GM12865 (cell line): ENCODE measurements at regions not wholly inside any gene's neighbourhood (a gene's known extent, or its start where the extent isn't known, plus 50 kb on each side); places are given as distances from the start of the nearest gene placed in this dataset.
A peak's percentile ranks its signal among the peaks of the same experiment; 100 is the strongest.

ENCODE experiments used
- DNase-seq: peaks from one replicate; pipeline ENCODE4 v3.0.0; 2010; ENCODE audit warnings: low read depth
- H3K4me3 ChIP-seq: 2 replicates; pipeline ENCODE4 v1.5.1; 2011; ENCODE audit warnings: mild to moderate bottlenecking, low read depth, low read length, control low read depth
- CTCF ChIP-seq: IDR thresholded peaks from 2 replicates; pipeline ENCODE4 v1.5.1; 2011; ENCODE audit warnings: low read length, control low read depth, low read depth, inconsistent platforms; ENCODE audit not compliant: insufficient read depth; ENCODE audit errors: missing control alignments

GRCh38 chr6:126698732-126699240 is 358.9 kb downstream of the CENPW start:
- no peak for DNase-seq
- no peak for TF ChIP-seq CTCF
- H3K4me3 ChIP-seq = no peak overlapping the region

- no peak for DNase-seq
- no peak for TF ChIP-seq CTCF
Observed at GRCh38 chr6:126701676-126702560, 362.0 kb downstream of the CENPW start.

GRCh38 chr6:126716032-126716431 is 376.1 kb downstream of the CENPW start:
- no peak for TF ChIP-seq CTCF
- no peak overlapping the region for H3K4me3 ChIP-seq
- DNase-seq = no peak

More at GRCh38 chr6:126701676-126702560, 362.0 kb downstream of the CENPW start:
- H3K4me3 ChIP-seq = no peak overlapping the region

- no peak for DNase-seq
- no peak overlapping the region for H3K4me3 ChIP-seq
Observed at GRCh38 chr6:126716826-126717509, 377.1 kb downstream of the CENPW start.

GRCh38 chr6:126718600-126719327 is 378.8 kb downstream of the CENPW start:
- H3K4me3 ChIP-seq = peak overlapping the region; percentile 1; the same call in 1 of the 2 replicates
- no peak for TF ChIP-seq CTCF
- peak; percentile 85 for DNase-seq

More at GRCh38 chr6:126716826-126717509, 377.1 kb downstream of the CENPW start:
- no peak for TF ChIP-seq CTCF

GRCh38 chr6:126720304-126720703 is 380.4 kb downstream of the CENPW start:
- no peak overlapping the region for H3K4me3 ChIP-seq
- no peak for TF ChIP-seq CTCF
- DNase-seq = no peak
